ENCODE measurements at regions not wholly inside any gene's neighbourhood (a gene's known extent, or its start where the extent isn't known, plus 50 kb on each side); places are given as distances from the start of the nearest gene placed in this dataset.

- no peak for DNase-seq
- Histone ChIP-seq H3K9me3 (ENCODE audit: control extremely low read depth in 1 of 5, control insufficient read depth in 4 of 5, insufficient read depth in 2 of 5, low read depth in 1 of 5, low read length in 4 of 5) (no peaks in the 10 kb centered on the region), H3K4me3 (ENCODE audit: control insufficient read depth in 1 of 7, extremely low read depth in 1 of 7, insufficient read depth in 4 of 7, low read depth in 2 of 7, low read length in 6 of 7) (no peak overlapping the region), H3K4me1 (ENCODE audit: control extremely low read depth in 1 of 4, control insufficient read depth in 4 of 4, insufficient read depth in 4 of 4, low read length in 3 of 4) (peaks cover 0 to 8% (median 0%) of the 10 kb centered on the region in 4 experiments), H3K27ac (ENCODE audit: insufficient read depth in 1 of 2, low read depth in 1 of 2, low read length in 2 of 2, poor library complexity in 1 of 2, severe bottlenecking in 2 of 2) (no peak overlapping the region), H3K27me3 (replicated peaks in 2 of 5; ENCODE audit: control insufficient read depth in 4 of 5, insufficient read depth in 5 of 5, low read length in 4 of 5) (no peaks in the 10 kb centered on the region), H3K36me3 (ENCODE audit: control insufficient read depth in 4 of 4, insufficient read depth in 4 of 4, low read length in 3 of 4) (no peaks in the 10 kb centered on the region)
- ChIA-PET POLR2A (no interaction called here), CTCF (no interaction called here)
- 100% methylated on average over 3 of the region's 5 CpGs for WGBS (ENCODE audit: insufficient coverage)
Measured at GRCh38 chr2:175560521-175561169, 379.1 kb upstream of the ATP5MC3 start.

GRCh38 chr2:175559613-175560012 lies 378.1 kb upstream of the ATP5MC3 start:
- Histone ChIP-seq H3K27ac (ENCODE audit: insufficient read depth in 1 of 2, low read depth in 1 of 2, low read length in 2 of 2, poor library complexity in 1 of 2, severe bottlenecking in 2 of 2) (no peak overlapping the region), H3K4me1 (ENCODE audit: control extremely low read depth in 1 of 4, control insufficient read depth in 4 of 4, insufficient read depth in 4 of 4, low read length in 3 of 4) (peaks cover 0 to 8% (median 2%) of the 10 kb centered on the region in 4 experiments), H3K36me3 (ENCODE audit: control insufficient read depth in 4 of 4, insufficient read depth in 4 of 4, low read length in 3 of 4) (no peaks in the 10 kb centered on the region), H3K9me3 (ENCODE audit: control extremely low read depth in 1 of 5, control insufficient read depth in 4 of 5, insufficient read depth in 2 of 5, low read depth in 1 of 5, low read length in 4 of 5) (no peaks in the 10 kb centered on the region), H3K27me3 (replicated peaks in 2 of 5; ENCODE audit: control insufficient read depth in 4 of 5, insufficient read depth in 5 of 5, low read length in 4 of 5) (no peaks in the 10 kb centered on the region), H3K4me3 (ENCODE audit: control insufficient read depth in 1 of 7, extremely low read depth in 1 of 7, insufficient read depth in 4 of 7, low read depth in 2 of 7, low read length in 6 of 7) (no peak overlapping the region)
- WGBS (ENCODE audit: insufficient coverage) = 94% methylated on average over 2 of the region's 3 CpGs
- DNase-seq = no peak
- ChIA-PET POLR2A (no interaction called here), CTCF (no interaction called here)

GRCh38 chr2:175557810-175558377 lies 376.4 kb upstream of the ATP5MC3 start:
- H3K4me3 ChIP-seq (ENCODE audit: control insufficient read depth in 1 of 7, extremely low read depth in 1 of 7, insufficient read depth in 4 of 7, low read depth in 2 of 7, low read length in 6 of 7) = no peak overlapping the region
- H3K9me3 ChIP-seq (ENCODE audit: control extremely low read depth in 1 of 5, control insufficient read depth in 4 of 5, insufficient read depth in 2 of 5, low read depth in 1 of 5, low read length in 4 of 5) = no peaks in the 10 kb centered on the region
- H3K27ac ChIP-seq (ENCODE audit: insufficient read depth in 1 of 2, low read depth in 1 of 2, low read length in 2 of 2, poor library complexity in 1 of 2, severe bottlenecking in 2 of 2) = no peak overlapping the region
- peaks cover 0 to 16% (median 4%) of the 10 kb centered on the region in 4 experiments for H3K4me1 ChIP-seq (ENCODE audit: control extremely low read depth in 1 of 4, control insufficient read depth in 4 of 4, insufficient read depth in 4 of 4, low read length in 3 of 4)
- 51% methylated on average over 6 of the region's 6 CpGs for WGBS (ENCODE audit: insufficient coverage)
- POLR2A ChIA-PET = no interaction called here
- peak in 1 of 3 donors; percentile 26 for DNase-seq
- H3K36me3 ChIP-seq (ENCODE audit: control insufficient read depth in 4 of 4, insufficient read depth in 4 of 4, low read length in 3 of 4) = no peaks in the 10 kb centered on the region
- H3K27me3 ChIP-seq (replicated peaks in 2 of 5; ENCODE audit: control insufficient read depth in 4 of 5, insufficient read depth in 5 of 5, low read length in 4 of 5) = no peaks in the 10 kb centered on the region
- CTCF ChIA-PET = interaction anchor here (1.1 kb wide), 1 partner anchor 11 kb away, joined by 3 read pairs; no protein-coding TSS in a partner anchor

- no peaks in the 10 kb centered on the region for H3K27me3 ChIP-seq (replicated peaks in 2 of 5; ENCODE audit: control insufficient read depth in 4 of 5, insufficient read depth in 5 of 5, low read length in 4 of 5)
- POLR2A ChIA-PET = no interaction called here
- no peak for DNase-seq
- CTCF ChIA-PET = interaction anchor here (1.0 to 1.2 kb wide), 2 partner anchors 17 to 188 kb away, joined by 3 read pairs; no protein-coding TSS in a partner anchor
- H3K27ac ChIP-seq (ENCODE audit: insufficient read depth in 1 of 2, low read depth in 1 of 2, low read length in 2 of 2, poor library complexity in 1 of 2, severe bottlenecking in 2 of 2) = no peak overlapping the region
- H3K36me3 ChIP-seq (ENCODE audit: control insufficient read depth in 4 of 4, insufficient read depth in 4 of 4, low read length in 3 of 4) = no peaks in the 10 kb centered on the region
- no peaks in the 10 kb centered on the region for H3K9me3 ChIP-seq (ENCODE audit: control extremely low read depth in 1 of 5, control insufficient read depth in 4 of 5, insufficient read depth in 2 of 5, low read depth in 1 of 5, low read length in 4 of 5)
- H3K4me3 ChIP-seq (ENCODE audit: control insufficient read depth in 1 of 7, extremely low read depth in 1 of 7, insufficient read depth in 4 of 7, low read depth in 2 of 7, low read length in 6 of 7) = no peak overlapping the region
- H3K4me1 ChIP-seq (ENCODE audit: control extremely low read depth in 1 of 4, control insufficient read depth in 4 of 4, insufficient read depth in 4 of 4, low read length in 3 of 4) = peaks cover 0 to 22% (median 7%) of the 10 kb centered on the region in 4 experiments
- 67% methylated on average over 1 of the region's 2 CpGs for WGBS (ENCODE audit: insufficient coverage)
Measured at GRCh38 chr2:175553910-175554309, 372.4 kb upstream of the ATP5MC3 start.

GRCh38 chr2:175552902-175553301 lies 371.4 kb upstream of the ATP5MC3 start:
- ChIA-PET POLR2A (no interaction called here), CTCF (interaction anchor here (1.0 to 1.8 kb wide), 3 partner anchors 18 to 187 kb away, joined by 3 to 5 read pairs (median 3); no protein-coding TSS in a partner anchor)
- WGBS (ENCODE audit: insufficient coverage) = 0% methylated on average over 1 of the region's 1 CpG

GRCh38 chr2:175540421-175540820 lies 358.9 kb upstream of the ATP5MC3 start:
- H3K36me3 ChIP-seq (ENCODE audit: control insufficient read depth in 4 of 4, insufficient read depth in 4 of 4, low read length in 3 of 4) = no peaks in the 10 kb centered on the region
- no peak overlapping the region for H3K27ac ChIP-seq (ENCODE audit: insufficient read depth in 1 of 2, low read depth in 1 of 2, low read length in 2 of 2, poor library complexity in 1 of 2, severe bottlenecking in 2 of 2)
- no peaks in the 10 kb centered on the region for H3K27me3 ChIP-seq (replicated peaks in 2 of 5; ENCODE audit: control insufficient read depth in 4 of 5, insufficient read depth in 5 of 5, low read length in 4 of 5)
- POLR2A ChIA-PET = no interaction called here
- DNase-seq = no peak
- no peak overlapping the region for H3K4me3 ChIP-seq (ENCODE audit: control insufficient read depth in 1 of 7, extremely low read depth in 1 of 7, insufficient read depth in 4 of 7, low read depth in 2 of 7, low read length in 6 of 7)
- WGBS (ENCODE audit: insufficient coverage) = 67% methylated on average over 1 of the region's 3 CpGs
- H3K9me3 ChIP-seq (ENCODE audit: control extremely low read depth in 1 of 5, control insufficient read depth in 4 of 5, insufficient read depth in 2 of 5, low read depth in 1 of 5, low read length in 4 of 5) = peaks cover 0 to 13% (median 2%) of the 10 kb centered on the region in 5 experiments
- H3K4me1 ChIP-seq (ENCODE audit: control extremely low read depth in 1 of 4, control insufficient read depth in 4 of 4, insufficient read depth in 4 of 4, low read length in 3 of 4) = no peaks in the 10 kb centered on the region
- CTCF ChIA-PET = no interaction called here

More at GRCh38 chr2:175552902-175553301, 371.4 kb upstream of the ATP5MC3 start:
- H3K9me3 ChIP-seq (ENCODE audit: control extremely low read depth in 1 of 5, control insufficient read depth in 4 of 5, insufficient read depth in 2 of 5, low read depth in 1 of 5, low read length in 4 of 5) = no peaks in the 10 kb centered on the region
- H3K36me3 ChIP-seq (ENCODE audit: control insufficient read depth in 4 of 4, insufficient read depth in 4 of 4, low read length in 3 of 4) = no peaks in the 10 kb centered on the region
- peaks cover 0 to 19% (median 7%) of the 10 kb centered on the region in 4 experiments for H3K4me1 ChIP-seq (ENCODE audit: control extremely low read depth in 1 of 4, control insufficient read depth in 4 of 4, insufficient read depth in 4 of 4, low read length in 3 of 4)
- H3K27me3 ChIP-seq (replicated peaks in 2 of 5; ENCODE audit: control insufficient read depth in 4 of 5, insufficient read depth in 5 of 5, low read length in 4 of 5) = no peaks in the 10 kb centered on the region
- H3K27ac ChIP-seq (ENCODE audit: insufficient read depth in 1 of 2, low read depth in 1 of 2, low read length in 2 of 2, poor library complexity in 1 of 2, severe bottlenecking in 2 of 2) = no peak overlapping the region
- H3K4me3 ChIP-seq (ENCODE audit: control insufficient read depth in 1 of 7, extremely low read depth in 1 of 7, insufficient read depth in 4 of 7, low read depth in 2 of 7, low read length in 6 of 7) = no peak overlapping the region
- peak in 2 of 3 donors; percentile 57 to 71 for DNase-seq

GRCh38 chr2:175539122-175539521 lies 357.6 kb upstream of the ATP5MC3 start:
- DNase-seq = no peak
- Histone ChIP-seq H3K27ac (ENCODE audit: insufficient read depth in 1 of 2, low read depth in 1 of 2, low read length in 2 of 2, poor library complexity in 1 of 2, severe bottlenecking in 2 of 2) (no peak overlapping the region), H3K4me1 (ENCODE audit: control extremely low read depth in 1 of 4, control insufficient read depth in 4 of 4, insufficient read depth in 4 of 4, low read length in 3 of 4) (no peaks in the 10 kb centered on the region), H3K4me3 (ENCODE audit: control insufficient read depth in 1 of 7, extremely low read depth in 1 of 7, insufficient read depth in 4 of 7, low read depth in 2 of 7, low read length in 6 of 7) (no peak overlapping the region), H3K9me3 (ENCODE audit: control extremely low read depth in 1 of 5, control insufficient read depth in 4 of 5, insufficient read depth in 2 of 5, low read depth in 1 of 5, low read length in 4 of 5) (peaks cover 0 to 7% (median 0%) of the 10 kb centered on the region in 5 experiments), H3K27me3 (replicated peaks in 2 of 5; ENCODE audit: control insufficient read depth in 4 of 5, insufficient read depth in 5 of 5, low read length in 4 of 5) (no peaks in the 10 kb centered on the region), H3K36me3 (ENCODE audit: control insufficient read depth in 4 of 4, insufficient read depth in 4 of 4, low read length in 3 of 4) (no peaks in the 10 kb centered on the region)
- ChIA-PET CTCF (interaction anchor here (1.0 kb wide), 1 partner anchor 19 kb away, joined by 3 read pairs; no protein-coding TSS in a partner anchor), POLR2A (no interaction called here)
- 93% methylated on average over 4 of the region's 4 CpGs for WGBS (ENCODE audit: insufficient coverage)
